Ascending aorta (tissue), 2 donors: ENCODE measurements at regions not wholly inside any gene's neighbourhood (a gene's known extent, or its start where the extent isn't known, plus 50 kb on each side); places are given as distances from the start of the nearest gene placed in this dataset.

Experiments
- DNase-seq, 2 donors: peaks; one replicate each; pipeline ENCODE4 v3.0.0-alpha.2; 2019; ENCODE audit warnings: low spot score in 2 of 2
- H3K27ac ChIP-seq, 2 donors: fragments of 200-600 bp; sonication (generic); one replicate each; pipeline ENCODE4 v1.5.1; 2016 to 2017; ENCODE audit warnings: mild to moderate bottlenecking in 1 of 2
- H3K27me3 ChIP-seq: fragments of 200-600 bp; sonication (generic); one replicate; pipeline ENCODE4 v1.5.1; 2017
- H3K36me3 ChIP-seq, 2 donors: fragments of 200-600 bp; sonication (generic); one replicate each; pipeline ENCODE4 v1.5.1; 2016
- H3K4me1 ChIP-seq, 2 donors: fragments of 200-600 bp; sonication (generic); one replicate each; pipeline ENCODE4 v1.5.1; 2016 to 2017; ENCODE audit warnings: mild to moderate bottlenecking in 1 of 2
- H3K4me3 ChIP-seq, 2 donors: fragments of 200-600 bp; sonication (generic); one replicate each; pipeline ENCODE4 v1.5.1; 2016 to 2017; ENCODE audit warnings: mild to moderate bottlenecking in 1 of 2
- H3K9me3 ChIP-seq, 2 donors: fragments of 200-600 bp; sonication (generic); one replicate each; pipeline ENCODE4 v1.5.1; 2016
- intact Hi-C: fragments of 100-400 bp; cut with DNase I; formaldehyde crosslinking; loops from one replicate; pipeline ENCODE4 v1.15.1; 2023
- TF ChIP-seq, protein P1 (sequence below), 3 experiments: fragments of 200-600 bp in 2 of 3; fragments of 450-650 bp in 1 of 3; sonication (generic) in 2 of 3; IDR thresholded peaks; one replicate each; pipeline ENCODE4 v1.5.1; 2016 to 2019; ENCODE audit warnings: antibody characterized with exemption in 3 of 3, mild to moderate bottlenecking in 1 of 3, moderate library complexity in 1 of 3

DNA sequence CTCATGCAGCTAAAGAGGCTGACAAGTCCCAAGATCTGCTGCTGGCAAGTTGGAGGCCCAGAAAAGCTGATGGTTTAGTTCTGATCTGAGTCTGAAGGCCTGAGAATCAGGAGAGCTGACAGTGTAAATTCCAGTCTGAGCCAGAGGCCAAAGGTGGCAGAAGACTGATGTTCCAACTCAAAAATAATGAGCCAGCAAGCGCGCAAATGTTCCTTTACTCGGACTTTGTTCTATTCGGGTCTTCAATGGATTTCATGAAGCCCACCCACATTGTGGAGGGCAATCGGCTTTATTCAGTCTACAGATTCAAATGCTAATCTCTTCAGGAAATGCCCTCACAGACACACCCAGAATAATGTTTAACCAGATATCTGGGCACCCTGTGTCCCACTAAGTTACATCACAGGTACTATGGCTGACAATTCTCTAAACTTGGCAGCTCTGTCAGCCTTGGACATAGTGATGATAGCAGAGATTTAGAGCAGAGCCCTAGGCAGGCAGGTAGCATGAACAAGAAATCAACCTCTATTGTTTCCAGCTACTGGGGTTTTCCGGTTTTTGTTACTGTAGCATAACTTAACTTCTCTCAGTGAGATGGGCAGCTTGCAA is 318.5 kb downstream of the HRH4 start:
- intact Hi-C loops: no loop called here
- no peak for DNase-seq
- TF ChIP-seq, protein P1, sequence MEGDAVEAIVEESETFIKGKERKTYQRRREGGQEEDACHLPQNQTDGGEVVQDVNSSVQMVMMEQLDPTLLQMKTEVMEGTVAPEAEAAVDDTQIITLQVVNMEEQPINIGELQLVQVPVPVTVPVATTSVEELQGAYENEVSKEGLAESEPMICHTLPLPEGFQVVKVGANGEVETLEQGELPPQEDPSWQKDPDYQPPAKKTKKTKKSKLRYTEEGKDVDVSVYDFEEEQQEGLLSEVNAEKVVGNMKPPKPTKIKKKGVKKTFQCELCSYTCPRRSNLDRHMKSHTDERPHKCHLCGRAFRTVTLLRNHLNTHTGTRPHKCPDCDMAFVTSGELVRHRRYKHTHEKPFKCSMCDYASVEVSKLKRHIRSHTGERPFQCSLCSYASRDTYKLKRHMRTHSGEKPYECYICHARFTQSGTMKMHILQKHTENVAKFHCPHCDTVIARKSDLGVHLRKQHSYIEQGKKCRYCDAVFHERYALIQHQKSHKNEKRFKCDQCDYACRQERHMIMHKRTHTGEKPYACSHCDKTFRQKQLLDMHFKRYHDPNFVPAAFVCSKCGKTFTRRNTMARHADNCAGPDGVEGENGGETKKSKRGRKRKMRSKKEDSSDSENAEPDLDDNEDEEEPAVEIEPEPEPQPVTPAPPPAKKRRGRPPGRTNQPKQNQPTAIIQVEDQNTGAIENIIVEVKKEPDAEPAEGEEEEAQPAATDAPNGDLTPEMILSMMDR (IDR thresholded peaks at IDR 0.05): no peak

GRCh38 chr18:24782566-24782965 is 322.1 kb downstream of the HRH4 start:
- no peak overlapping the region for H3K4me3 ChIP-seq
- H3K4me1 ChIP-seq: no peaks in the 10 kb centered on the region
- H3K9me3 ChIP-seq: no peaks in the 10 kb centered on the region
- TF ChIP-seq, protein P1 (IDR thresholded peaks at IDR 0.05): no peak
- DNase-seq: no peak
- intact Hi-C loops: no loop called here
- H3K36me3 ChIP-seq: no peaks in the 10 kb centered on the region
- H3K27ac ChIP-seq: no peak overlapping the region
- no peaks in the 10 kb centered on the region for H3K27me3 ChIP-seq

More for the DNA sequence above, 318.5 kb downstream of the HRH4 start:
- Histone ChIP-seq H3K36me3 (no peaks in the 10 kb centered on the region), H3K4me3 (no peak overlapping the region), H3K4me1 (no peaks in the 10 kb centered on the region), H3K9me3 (no peaks in the 10 kb centered on the region), H3K27ac (no peak overlapping the region), H3K27me3 (no peaks in the 10 kb centered on the region)

- Histone ChIP-seq H3K27me3 (no peaks in the 10 kb centered on the region), H3K36me3 (no peaks in the 10 kb centered on the region), H3K9me3 (no peaks in the 10 kb centered on the region), H3K4me3 (no peak overlapping the region), H3K27ac (no peak overlapping the region), H3K4me1 (no peaks in the 10 kb centered on the region)
- intact Hi-C loops: no loop called here
- TF ChIP-seq, protein P1 (IDR thresholded peaks at IDR 0.05): no peak
- no peak for DNase-seq
Observed at GRCh38 chr18:24785019-24785418, 324.6 kb downstream of the HRH4 start.

- H3K27me3 ChIP-seq: no peaks in the 10 kb centered on the region
- H3K4me1 ChIP-seq: no peaks in the 10 kb centered on the region
- no peaks in the 10 kb centered on the region for H3K36me3 ChIP-seq
- intact Hi-C loops: no loop called here
- TF ChIP-seq, protein P1 (IDR thresholded peaks at IDR 0.05): no peak
- DNase-seq: no peak
- no peaks in the 10 kb centered on the region for H3K9me3 ChIP-seq
- no peak overlapping the region for H3K4me3 ChIP-seq
- no peak overlapping the region for H3K27ac ChIP-seq
Observed at GRCh38 chr18:24786027-24786426, 325.6 kb downstream of the HRH4 start.

DNA sequence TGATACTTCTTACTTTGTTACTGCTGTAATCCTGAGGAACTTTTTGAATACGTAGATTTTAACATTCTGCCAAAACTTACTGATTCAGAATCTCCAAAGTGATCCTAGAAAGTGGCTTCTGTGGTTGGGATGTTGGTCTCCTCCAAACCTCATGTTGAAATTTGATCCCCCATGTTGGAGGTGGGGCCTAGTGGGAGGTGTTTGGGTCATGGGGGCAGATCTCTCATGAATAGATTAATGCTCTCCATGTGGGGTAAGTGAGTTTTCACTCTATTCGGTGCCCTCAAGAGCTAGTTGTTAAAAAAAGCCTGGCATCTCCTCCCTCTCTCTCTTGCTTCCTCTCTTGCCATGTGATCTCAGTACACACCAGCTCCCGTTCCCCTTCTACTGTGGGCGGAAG is 329.9 kb downstream of the HRH4 start:
- Histone ChIP-seq H3K27me3 (no peaks in the 10 kb centered on the region), H3K27ac (no peak overlapping the region), H3K4me3 (no peak overlapping the region), H3K9me3 (no peaks in the 10 kb centered on the region), H3K4me1 (no peaks in the 10 kb centered on the region), H3K36me3 (no peaks in the 10 kb centered on the region)
- TF ChIP-seq, protein P1 (IDR thresholded peaks at IDR 0.05): no peak
- no peak for DNase-seq
- intact Hi-C loops: no loop called here
